OCI-LY1 (cell line): ENCODE measurements at regions not wholly inside any gene's neighbourhood (a gene's known extent, or its start where the extent isn't known, plus 50 kb on each side); places are given as distances from the start of the nearest gene placed in this dataset.

Experiments
- CTCF ChIP-seq: fragments of 200-600 bp; sonication (generic), shearing (Covaris generic); IDR thresholded peaks from 2 replicates; pipeline ENCODE4 v1.5.1; 2017; ENCODE audit warnings: mild to moderate bottlenecking, antibody characterized with exemption, low read length, moderate library complexity, mixed read lengths
- EZH2 ChIP-seq: fragments of 200-600 bp; sonication (generic), shearing (Covaris generic); IDR thresholded peaks from 2 replicates; pipeline ENCODE4 v1.8.0; 2017; ENCODE audit warnings: borderline replicate concordance, mixed run types, mild to moderate bottlenecking, antibody characterized with exemption, low read length, moderate library complexity, mixed read lengths

DNA sequence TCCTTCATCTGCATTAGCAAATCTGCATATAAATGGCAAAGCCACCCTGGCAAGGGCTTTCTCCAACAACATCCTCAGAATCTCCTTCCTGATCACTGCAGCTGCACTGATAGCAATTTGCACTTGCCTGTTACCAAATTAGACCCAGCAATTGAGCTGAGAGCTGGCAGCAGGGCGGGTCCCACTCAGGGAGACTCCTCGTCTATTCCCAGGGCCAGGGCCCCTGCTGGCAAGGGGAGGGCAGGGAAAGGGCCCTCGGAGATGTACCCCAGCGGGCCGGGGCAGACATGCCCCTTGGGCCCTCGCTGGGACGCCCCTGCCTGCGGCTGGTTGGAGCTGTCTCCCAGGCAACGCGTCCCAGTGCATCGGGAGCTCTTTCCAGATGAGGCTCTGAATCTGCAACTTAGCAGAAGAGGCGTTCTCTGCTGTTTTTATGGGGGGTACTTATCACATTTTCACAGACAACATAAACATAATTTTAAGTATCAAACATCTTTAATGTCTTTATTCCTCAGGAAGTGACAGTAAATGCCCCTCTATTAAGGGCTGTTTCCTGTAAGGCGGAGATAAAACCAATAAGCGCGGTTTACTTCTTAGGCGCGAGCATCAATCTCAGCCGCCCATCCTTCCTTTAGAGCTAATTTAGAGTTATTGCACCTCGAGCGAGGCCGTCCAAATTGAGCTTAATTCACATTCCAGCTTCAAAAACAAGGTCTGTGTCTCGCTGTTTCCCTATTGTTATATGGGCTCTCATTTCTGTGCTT, 249.0 kb upstream of the PPP2R2D start:
- no peak for TF ChIP-seq EZH2
- TF ChIP-seq CTCF: no peak
